ENCODE measurements at regions not wholly inside any gene's neighbourhood (a gene's known extent, or its start where the extent isn't known, plus 50 kb on each side); places are given as distances from the start of the nearest gene placed in this dataset.

DNA sequence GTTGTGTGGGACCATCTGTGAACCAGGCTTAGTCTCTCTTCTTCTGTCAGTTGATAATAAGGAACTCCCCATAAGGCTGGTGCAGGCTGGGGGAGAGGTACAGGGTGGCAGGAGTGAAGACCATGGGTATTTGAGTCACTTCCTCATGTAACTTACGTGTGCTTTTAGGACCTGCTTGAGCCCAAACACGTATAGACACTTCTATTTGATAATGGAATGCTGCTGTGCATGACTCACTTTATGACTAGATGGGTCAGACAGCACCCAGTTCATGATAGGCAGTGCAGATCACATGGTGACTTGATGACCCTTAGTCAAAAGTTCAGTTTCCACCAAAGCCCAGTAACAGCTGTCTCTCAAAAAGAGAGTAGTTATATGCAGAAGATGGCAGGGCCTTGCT, 490.9 kb downstream of the ZBBX start:
- ChIA-PET CTCF (no interaction called here), POLR2A (no interaction called here)
- Histone ChIP-seq H3K9me3 (ENCODE audit: control insufficient read depth, insufficient read depth, low read depth, low read length) (no peaks in the 10 kb centered on the region), H3K36me3 (ENCODE audit: control insufficient read depth, insufficient read depth, low read length) (no peaks in the 10 kb centered on the region), H3K4me1 (ENCODE audit: control insufficient read depth, insufficient read depth, low read length) (no peaks in the 10 kb centered on the region), H3K27me3 (ENCODE audit: control insufficient read depth, insufficient read depth, low read length) (no peaks in the 10 kb centered on the region), H3K4me3 (ENCODE audit: low read depth in 2 of 2, low read length in 2 of 2) (no peak overlapping the region), H3K27ac (ENCODE audit: low read length) (no peak overlapping the region)
- TF ChIP-seq, protein P1, sequence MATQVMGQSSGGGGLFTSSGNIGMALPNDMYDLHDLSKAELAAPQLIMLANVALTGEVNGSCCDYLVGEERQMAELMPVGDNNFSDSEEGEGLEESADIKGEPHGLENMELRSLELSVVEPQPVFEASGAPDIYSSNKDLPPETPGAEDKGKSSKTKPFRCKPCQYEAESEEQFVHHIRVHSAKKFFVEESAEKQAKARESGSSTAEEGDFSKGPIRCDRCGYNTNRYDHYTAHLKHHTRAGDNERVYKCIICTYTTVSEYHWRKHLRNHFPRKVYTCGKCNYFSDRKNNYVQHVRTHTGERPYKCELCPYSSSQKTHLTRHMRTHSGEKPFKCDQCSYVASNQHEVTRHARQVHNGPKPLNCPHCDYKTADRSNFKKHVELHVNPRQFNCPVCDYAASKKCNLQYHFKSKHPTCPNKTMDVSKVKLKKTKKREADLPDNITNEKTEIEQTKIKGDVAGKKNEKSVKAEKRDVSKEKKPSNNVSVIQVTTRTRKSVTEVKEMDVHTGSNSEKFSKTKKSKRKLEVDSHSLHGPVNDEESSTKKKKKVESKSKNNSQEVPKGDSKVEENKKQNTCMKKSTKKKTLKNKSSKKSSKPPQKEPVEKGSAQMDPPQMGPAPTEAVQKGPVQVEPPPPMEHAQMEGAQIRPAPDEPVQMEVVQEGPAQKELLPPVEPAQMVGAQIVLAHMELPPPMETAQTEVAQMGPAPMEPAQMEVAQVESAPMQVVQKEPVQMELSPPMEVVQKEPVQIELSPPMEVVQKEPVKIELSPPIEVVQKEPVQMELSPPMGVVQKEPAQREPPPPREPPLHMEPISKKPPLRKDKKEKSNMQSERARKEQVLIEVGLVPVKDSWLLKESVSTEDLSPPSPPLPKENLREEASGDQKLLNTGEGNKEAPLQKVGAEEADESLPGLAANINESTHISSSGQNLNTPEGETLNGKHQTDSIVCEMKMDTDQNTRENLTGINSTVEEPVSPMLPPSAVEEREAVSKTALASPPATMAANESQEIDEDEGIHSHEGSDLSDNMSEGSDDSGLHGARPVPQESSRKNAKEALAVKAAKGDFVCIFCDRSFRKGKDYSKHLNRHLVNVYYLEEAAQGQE (IDR thresholded peaks at IDR 0.05; ENCODE audit: insufficient read depth in 1 of 2, low read depth in 2 of 2, low read length in 1 of 2), result no peak
- TF ChIP-seq, protein P2, sequence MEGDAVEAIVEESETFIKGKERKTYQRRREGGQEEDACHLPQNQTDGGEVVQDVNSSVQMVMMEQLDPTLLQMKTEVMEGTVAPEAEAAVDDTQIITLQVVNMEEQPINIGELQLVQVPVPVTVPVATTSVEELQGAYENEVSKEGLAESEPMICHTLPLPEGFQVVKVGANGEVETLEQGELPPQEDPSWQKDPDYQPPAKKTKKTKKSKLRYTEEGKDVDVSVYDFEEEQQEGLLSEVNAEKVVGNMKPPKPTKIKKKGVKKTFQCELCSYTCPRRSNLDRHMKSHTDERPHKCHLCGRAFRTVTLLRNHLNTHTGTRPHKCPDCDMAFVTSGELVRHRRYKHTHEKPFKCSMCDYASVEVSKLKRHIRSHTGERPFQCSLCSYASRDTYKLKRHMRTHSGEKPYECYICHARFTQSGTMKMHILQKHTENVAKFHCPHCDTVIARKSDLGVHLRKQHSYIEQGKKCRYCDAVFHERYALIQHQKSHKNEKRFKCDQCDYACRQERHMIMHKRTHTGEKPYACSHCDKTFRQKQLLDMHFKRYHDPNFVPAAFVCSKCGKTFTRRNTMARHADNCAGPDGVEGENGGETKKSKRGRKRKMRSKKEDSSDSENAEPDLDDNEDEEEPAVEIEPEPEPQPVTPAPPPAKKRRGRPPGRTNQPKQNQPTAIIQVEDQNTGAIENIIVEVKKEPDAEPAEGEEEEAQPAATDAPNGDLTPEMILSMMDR (IDR thresholded peaks at IDR 0.05), result no peak
- no peak for TF ChIP-seq SIN3A (IDR thresholded peaks at IDR 0.05; ENCODE audit: borderline replicate concordance, insufficient read depth, low read depth, low read length)
- TF ChIP-seq POLR2AphosphoS5 (IDR thresholded peaks at IDR 0.05; ENCODE audit: low read depth, low read length), result no peak
- no peak for TF ChIP-seq TCF7L2 (IDR thresholded peaks at IDR 0.05; ENCODE audit: low read depth, low read length)
- DNase-seq (ENCODE audit: low read depth, low spot score) (no peak), ATAC-seq (no peak)
- no TSS peak for BruUV-seq (replicated peaks)
- intact Hi-C loops (cut with micrococcal nuclease; ENCODE audit: unreplicated experiment) (no loop called here), in situ Hi-C loops (cut with HindIII; ENCODE audit: low pct_unique_long_range_greater_than_20kb, low sequenced_read_pairs) (no loop called here)

DNA sequence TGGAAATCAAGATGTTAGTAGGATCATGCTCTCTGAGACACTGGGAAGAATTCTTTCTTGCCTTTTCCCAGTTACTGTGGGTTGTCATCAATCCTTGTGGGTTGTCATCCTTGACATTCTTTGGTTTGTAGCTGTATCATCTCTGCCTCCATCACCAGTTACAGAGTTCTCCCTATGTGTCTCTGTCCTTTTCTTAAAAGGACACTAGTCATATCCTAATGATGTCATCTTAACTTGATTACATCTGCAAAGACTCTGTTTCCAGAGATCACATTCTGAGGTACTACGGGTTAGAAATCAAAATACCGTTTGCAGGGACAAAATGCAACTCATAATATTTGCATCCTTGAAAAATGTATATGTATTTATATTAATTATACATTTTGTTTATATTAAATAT, 500.4 kb downstream of the ZBBX start:
- Histone ChIP-seq H3K27me3 (ENCODE audit: control insufficient read depth, insufficient read depth, low read length) (no peaks in the 10 kb centered on the region), H3K36me3 (ENCODE audit: control insufficient read depth, insufficient read depth, low read length) (no peaks in the 10 kb centered on the region), H3K4me1 (ENCODE audit: control insufficient read depth, insufficient read depth, low read length) (no peaks in the 10 kb centered on the region), H3K4me3 (ENCODE audit: low read depth in 2 of 2, low read length in 2 of 2) (no peak overlapping the region), H3K9me3 (ENCODE audit: control insufficient read depth, insufficient read depth, low read depth, low read length) (no peaks in the 10 kb centered on the region; the same call in 1 of the 2 replicates), H3K27ac (ENCODE audit: low read length) (no peak overlapping the region)
- no TSS peak for BruUV-seq (replicated peaks)
- ChIA-PET CTCF (no interaction called here), POLR2A (no interaction called here)
- intact Hi-C loops (cut with micrococcal nuclease; ENCODE audit: unreplicated experiment), result no loop called here
- TF ChIP-seq POLR2AphosphoS5 (IDR thresholded peaks at IDR 0.05; ENCODE audit: low read depth, low read length), result no peak
- no peak for TF ChIP-seq TCF7L2 (IDR thresholded peaks at IDR 0.05; ENCODE audit: low read depth, low read length)
- DNase-seq (ENCODE audit: low read depth, low spot score) (no peak), ATAC-seq (no peak)
- in situ Hi-C loops (cut with HindIII; ENCODE audit: low pct_unique_long_range_greater_than_20kb, low sequenced_read_pairs), result no loop called here

DNA sequence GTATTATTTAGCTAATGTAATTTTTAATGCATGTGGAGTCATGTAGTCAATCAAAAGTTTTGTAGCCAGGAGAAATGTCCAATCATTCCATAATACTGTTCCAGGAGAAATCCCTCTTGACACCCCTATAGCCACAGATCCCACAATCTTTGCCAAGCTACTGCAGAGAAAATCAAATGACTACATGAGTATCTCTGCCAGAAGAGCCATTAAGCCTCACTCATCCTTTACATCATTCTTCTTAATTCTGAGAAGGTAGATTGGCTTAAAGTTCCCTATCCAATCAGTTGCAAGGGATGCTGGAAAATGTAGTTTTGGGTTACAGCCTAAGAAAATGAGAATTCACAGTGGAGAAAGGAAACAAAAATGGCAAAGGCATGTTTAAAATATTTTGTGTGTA, 502.1 kb downstream of the ZBBX start:
- H3K27me3 ChIP-seq (ENCODE audit: control insufficient read depth, insufficient read depth, low read length), result no peaks in the 10 kb centered on the region
- H3K36me3 ChIP-seq (ENCODE audit: control insufficient read depth, insufficient read depth, low read length), result no peaks in the 10 kb centered on the region
- in situ Hi-C loops (cut with HindIII; ENCODE audit: low pct_unique_long_range_greater_than_20kb, low sequenced_read_pairs), result no loop called here
- POLR2A ChIA-PET, result no interaction called here
- H3K4me1 ChIP-seq (ENCODE audit: control insufficient read depth, insufficient read depth, low read length), result no peaks in the 10 kb centered on the region
- intact Hi-C loops (cut with micrococcal nuclease; ENCODE audit: unreplicated experiment), result no loop called here
- H3K9me3 ChIP-seq (ENCODE audit: control insufficient read depth, insufficient read depth, low read depth, low read length), result no peaks in the 10 kb centered on the region; the same call in 1 of the 2 replicates
- CTCF ChIA-PET, result no interaction called here
- H3K27ac ChIP-seq (ENCODE audit: low read length), result no peak overlapping the region
- no peak for DNase-seq (ENCODE audit: low read depth, low spot score)
- BruUV-seq (replicated peaks), result no TSS peak
- TF ChIP-seq, protein P1 (IDR thresholded peaks at IDR 0.05; ENCODE audit: insufficient read depth in 1 of 2, low read depth in 2 of 2, low read length in 1 of 2), result no peak
- no peak for TF ChIP-seq SIN3A (IDR thresholded peaks at IDR 0.05; ENCODE audit: borderline replicate concordance, insufficient read depth, low read depth, low read length)
- TF ChIP-seq TCF7L2 (IDR thresholded peaks at IDR 0.05; ENCODE audit: low read depth, low read length), result no peak
- no peak for TF ChIP-seq POLR2AphosphoS5 (IDR thresholded peaks at IDR 0.05; ENCODE audit: low read depth, low read length)
- TF ChIP-seq, protein P2 (IDR thresholded peaks at IDR 0.05), result no peak
- H3K4me3 ChIP-seq (ENCODE audit: low read depth in 2 of 2, low read length in 2 of 2), result no peak overlapping the region
- no peak for ATAC-seq
